HG02943 (cell line): ENCODE measurements at regions not wholly inside any gene's neighbourhood (a gene's known extent, or its start where the extent isn't known, plus 50 kb on each side); places are given as distances from the start of the nearest gene placed in this dataset.
"Not testable (repeated sequence)": the region's sequence is repeated elsewhere in the genome, so short reads cannot be mapped to it uniquely, and the experiment has no call there.

ENCODE experiments used
- ATAC-seq: cut with Tn5 transposase; IDR thresholded peaks from one replicate; pipeline ENCODE4 v1.9.1; 2021; ENCODE audit warnings: mild to moderate bottlenecking, low read depth, moderate library complexity; ENCODE audit not compliant: unreplicated experiment

GRCh38 chr2:17460371-17461086, 57.7 kb downstream of the RAD51AP2 start:
- ATAC-seq, result no peak

GRCh38 chr2:17455343-17455742, 62.9 kb downstream of the RAD51AP2 start:
- no peak for ATAC-seq

- not testable (repeated sequence) for ATAC-seq
These were observed 72.0 kb downstream of the RAD51AP2 start for GRCh38 chr2:17446191-17446590.

- ATAC-seq, result no peak
These were observed 72.5 kb downstream of the RAD51AP2 start for GRCh38 chr2:17445744-17446143.

GRCh38 chr2:17442334-17442733, 75.9 kb downstream of the RAD51AP2 start:
- no peak for ATAC-seq

GRCh38 chr2:17441790-17442189, 76.5 kb downstream of the RAD51AP2 start:
- no peak for ATAC-seq

- no peak for ATAC-seq
These were observed 77.0 kb downstream of the RAD51AP2 start for GRCh38 chr2:17441055-17441771.

- no peak for ATAC-seq
These were observed 87.9 kb downstream of the RAD51AP2 start for GRCh38 chr2:17430326-17430725.

GRCh38 chr2:17429130-17429529, 89.1 kb downstream of the RAD51AP2 start:
- ATAC-seq, result no peak

GRCh38 chr2:17427401-17427800, 90.8 kb downstream of the RAD51AP2 start:
- ATAC-seq, result no peak

GRCh38 chr2:17426743-17427142, 91.5 kb downstream of the RAD51AP2 start:
- ATAC-seq, result no peak

GRCh38 chr2:17422061-17422460, 96.2 kb downstream of the RAD51AP2 start:
- no peak for ATAC-seq

- no peak for ATAC-seq
These were observed 101.3 kb downstream of the RAD51AP2 start for GRCh38 chr2:17416884-17417391.

GRCh38 chr2:17413036-17413435, 105.2 kb downstream of the RAD51AP2 start:
- ATAC-seq, result no peak

GRCh38 chr2:17401096-17401495, 117.1 kb downstream of the RAD51AP2 start:
- ATAC-seq, result no peak

GRCh38 chr2:17398770-17399169, 119.5 kb downstream of the RAD51AP2 start:
- ATAC-seq, result no peak

GRCh38 chr2:17388798-17389197, 129.4 kb downstream of the RAD51AP2 start:
- ATAC-seq, result no peak

- no peak for ATAC-seq
These were observed 130.6 kb downstream of the RAD51AP2 start for GRCh38 chr2:17387591-17387990.

- no peak for ATAC-seq
These were observed 131.5 kb downstream of the RAD51AP2 start for GRCh38 chr2:17386771-17387170.

- ATAC-seq, result no peak
These were observed 138.2 kb downstream of the RAD51AP2 start for GRCh38 chr2:17380003-17380402.

GRCh38 chr2:17375262-17375661, 143.0 kb downstream of the RAD51AP2 start:
- ATAC-seq, result no peak

- no peak for ATAC-seq
These were observed 144.5 kb downstream of the RAD51AP2 start for GRCh38 chr2:17373741-17374140.
